Skin epidermis (tissue), 12 donors: ENCODE measurements at regions not wholly inside any gene's neighbourhood (a gene's known extent, or its start where the extent isn't known, plus 50 kb on each side); places are given as distances from the start of the nearest gene placed in this dataset.
"Not testable (repeated sequence)": the region's sequence is repeated elsewhere in the genome, so short reads cannot be mapped to it uniquely, and the experiment has no call there.

ENCODE experiments used
- H3K27ac ChIP-seq, 21 experiments: fragments of 200-600 bp; sonication (generic) in 11 of 21; one replicate each; pipeline ENCODE4 v1.5.0; 2020; ENCODE audit warnings: mild to moderate bottlenecking in 3 of 21, inconsistent platforms in 2 of 21, moderate library complexity in 2 of 21
- H3K4me3 ChIP-seq, 7 experiments: fragments of 200-600 bp; sonication (generic) in 2 of 7; one replicate each; pipeline ENCODE4 v1.5.0; 2020; ENCODE audit warnings: inconsistent platforms in 2 of 7, mild to moderate bottlenecking in 2 of 7, moderate library complexity in 1 of 7

- no peak overlapping the region for H3K4me3 ChIP-seq
- no peak overlapping the region for H3K27ac ChIP-seq
Observed at GRCh38 chr13:44049081-44049945, 169.6 kb downstream of the LACC1 start.

DNA sequence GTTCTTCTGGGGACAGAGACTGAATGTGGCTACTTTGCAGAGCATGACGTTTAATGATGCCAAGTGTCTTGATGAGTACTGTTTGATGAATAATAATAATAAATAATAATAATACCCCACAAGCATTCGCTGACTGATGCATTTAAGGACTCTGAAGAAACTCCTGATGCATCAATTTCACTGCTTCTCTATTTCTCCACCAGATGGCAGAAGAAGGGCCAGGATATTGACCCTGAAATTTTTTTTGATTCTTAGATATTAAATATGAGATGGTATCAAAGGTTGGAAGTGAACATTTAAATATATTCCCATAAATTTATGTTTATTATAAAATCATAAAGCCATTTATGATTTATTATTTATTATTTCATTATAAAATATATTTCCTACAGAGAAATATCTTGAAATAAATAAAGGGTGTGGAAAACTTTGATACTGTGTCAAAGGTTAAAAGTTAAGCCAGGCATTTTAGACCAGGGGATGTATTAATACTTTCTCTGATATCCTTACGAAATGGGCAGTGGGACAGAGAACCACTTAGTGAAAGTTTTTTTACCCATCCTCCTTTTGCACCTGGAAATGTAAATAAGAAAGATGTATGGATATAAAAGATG, 170.9 kb downstream of the LACC1 start:
- no peak overlapping the region for H3K4me3 ChIP-seq
- H3K27ac ChIP-seq, result no peak overlapping the region

- H3K27ac ChIP-seq, result no peak overlapping the region
- no peak overlapping the region for H3K4me3 ChIP-seq
Observed at GRCh38 chr13:44051405-44051804, 171.7 kb downstream of the LACC1 start.

DNA sequence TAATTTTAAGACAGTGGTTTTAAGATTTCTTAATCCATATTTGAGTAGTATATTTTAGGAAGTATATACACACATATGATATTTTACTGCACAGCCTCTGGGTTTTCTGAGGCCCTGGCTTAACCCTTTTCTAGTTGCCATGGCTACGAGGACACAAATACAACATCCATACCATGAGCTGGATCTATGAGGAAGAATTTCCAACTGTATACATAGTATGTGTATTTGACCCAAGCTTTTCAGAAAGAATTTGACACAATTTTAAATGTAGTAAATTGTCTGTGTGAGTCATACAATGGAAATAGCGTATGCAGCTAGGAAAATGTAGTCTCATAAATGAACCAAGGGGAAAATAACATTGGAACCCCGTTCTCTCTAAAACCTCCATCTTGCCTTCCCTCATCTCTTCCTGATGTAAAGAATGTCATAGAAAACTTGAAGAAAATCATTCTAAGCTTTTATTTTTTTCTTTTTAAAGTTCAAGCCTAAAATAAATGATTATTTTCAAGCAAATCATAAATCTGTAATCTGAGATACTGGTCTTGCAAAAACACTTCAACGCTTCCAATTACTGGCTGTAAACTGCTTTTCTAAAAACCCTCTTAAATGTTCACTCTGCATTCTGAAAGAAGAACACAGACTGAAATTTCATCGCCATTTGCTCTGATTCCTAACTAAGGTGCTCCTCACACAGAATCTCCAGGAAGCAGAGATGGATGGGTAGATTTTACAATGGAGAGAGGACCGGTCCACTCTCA, 172.4 kb downstream of the LACC1 start:
- no peak overlapping the region for H3K27ac ChIP-seq
- H3K4me3 ChIP-seq, result no peak overlapping the region

- Histone ChIP-seq H3K4me3 (no peak overlapping the region), H3K27ac (no peak overlapping the region)
Observed at GRCh38 chr13:44052780-44053184, 173.1 kb downstream of the LACC1 start.

GRCh38 chr13:44053208-44053607, 173.5 kb downstream of the LACC1 start:
- no peak overlapping the region for H3K27ac ChIP-seq
- no peak overlapping the region for H3K4me3 ChIP-seq

GRCh38 chr13:44054525-44054924, 174.8 kb downstream of the LACC1 start:
- H3K4me3 ChIP-seq, result no peak overlapping the region
- H3K27ac ChIP-seq, result no peak overlapping the region

GRCh38 chr13:44055681-44056080, 176.0 kb downstream of the LACC1 start:
- not testable (repeated sequence) for H3K4me3 ChIP-seq, H3K27ac ChIP-seq

- H3K4me3 ChIP-seq, result no peak overlapping the region
- no peak overlapping the region for H3K27ac ChIP-seq
Observed at GRCh38 chr13:44058067-44058466, 178.4 kb downstream of the LACC1 start.

- H3K27ac ChIP-seq, result no peak overlapping the region
Observed at GRCh38 chr13:44058624-44059215, 179.0 kb downstream of the LACC1 start.

GRCh38 chr13:44061876-44062275, 182.2 kb downstream of the LACC1 start:
- no peak overlapping the region for H3K27ac ChIP-seq

More at GRCh38 chr13:44058624-44059215, 179.0 kb downstream of the LACC1 start:
- no peak overlapping the region for H3K4me3 ChIP-seq

GRCh38 chr13:44063467-44063866, 183.8 kb downstream of the LACC1 start:
- no peak overlapping the region for H3K4me3 ChIP-seq
- H3K27ac ChIP-seq, result no peak overlapping the region

More at GRCh38 chr13:44061876-44062275, 182.2 kb downstream of the LACC1 start:
- no peak overlapping the region for H3K4me3 ChIP-seq

- H3K4me3 ChIP-seq, result no peak overlapping the region
- no peak overlapping the region for H3K27ac ChIP-seq
Observed at GRCh38 chr13:44063881-44064280, 184.2 kb downstream of the LACC1 start.

- Histone ChIP-seq H3K27ac (no peak overlapping the region), H3K4me3 (no peak overlapping the region)
Observed at GRCh38 chr13:44064357-44064756, 184.7 kb downstream of the LACC1 start.

- Histone ChIP-seq H3K27ac (no peak overlapping the region), H3K4me3 (no peak overlapping the region)
Observed at GRCh38 chr13:44068169-44068568, 188.5 kb downstream of the LACC1 start.

GRCh38 chr13:44068737-44069136, 189.0 kb downstream of the LACC1 start:
- no peak overlapping the region for H3K4me3 ChIP-seq
- no peak overlapping the region for H3K27ac ChIP-seq

DNA sequence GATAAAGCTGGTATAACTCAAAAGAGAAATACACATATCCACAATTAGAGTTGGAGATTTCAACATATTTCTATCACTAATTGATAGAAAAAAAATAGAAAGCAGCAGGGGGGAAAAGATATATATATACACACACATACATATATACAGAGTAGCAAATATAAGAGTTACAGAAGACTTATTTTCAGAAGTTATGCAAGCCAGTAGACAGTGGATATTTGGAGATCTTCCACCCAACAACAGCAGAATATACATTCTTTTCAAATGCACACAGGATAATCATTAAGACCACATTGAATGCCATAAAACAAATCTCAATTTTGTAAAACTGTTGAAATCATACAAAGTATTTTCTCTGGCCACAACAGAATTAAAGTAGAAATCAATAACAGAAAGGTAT, 192.8 kb downstream of the LACC1 start:
- no peak overlapping the region for H3K4me3 ChIP-seq
- H3K27ac ChIP-seq, result no peak overlapping the region

DNA sequence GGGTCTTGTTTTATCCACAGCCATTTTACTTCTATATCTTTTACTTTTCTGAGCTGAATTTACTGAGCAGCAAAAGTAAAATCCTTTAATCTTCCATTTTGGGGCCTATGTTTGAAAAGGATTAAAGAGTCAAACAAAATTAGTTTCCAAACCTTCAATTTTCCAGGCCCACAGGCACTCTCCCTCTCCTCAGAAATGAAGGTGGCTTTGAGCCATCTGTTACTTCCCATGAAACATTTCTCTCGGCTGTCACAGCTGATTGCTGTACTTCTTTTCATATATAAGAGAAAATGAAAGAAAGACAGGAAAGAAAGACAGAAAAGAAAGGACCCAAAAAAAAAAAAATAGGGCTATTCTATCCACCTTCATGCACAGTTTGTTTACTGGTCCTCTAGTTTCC, 194.9 kb downstream of the LACC1 start:
- Histone ChIP-seq H3K27ac (no peak overlapping the region), H3K4me3 (no peak overlapping the region)

DNA sequence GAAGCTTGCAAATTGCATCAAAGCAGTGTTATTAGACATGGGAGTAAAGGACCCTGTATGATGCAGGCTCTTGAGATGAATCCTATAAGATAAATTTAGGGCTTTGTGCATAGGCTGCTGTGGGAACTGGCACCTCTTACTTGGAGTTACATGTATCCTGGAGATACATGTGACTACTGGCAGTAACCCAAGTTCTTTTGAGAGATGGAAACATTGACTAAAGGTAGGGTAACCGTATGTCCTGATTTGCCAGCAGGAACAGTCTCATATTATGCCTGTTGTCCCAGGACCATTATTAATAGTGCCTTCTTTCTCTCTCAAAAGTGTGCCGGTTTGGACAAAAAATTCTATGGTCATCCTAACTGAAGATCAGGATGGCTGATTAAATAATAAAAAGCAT, 195.4 kb downstream of the LACC1 start:
- H3K27ac ChIP-seq, result no peak overlapping the region

DNA sequence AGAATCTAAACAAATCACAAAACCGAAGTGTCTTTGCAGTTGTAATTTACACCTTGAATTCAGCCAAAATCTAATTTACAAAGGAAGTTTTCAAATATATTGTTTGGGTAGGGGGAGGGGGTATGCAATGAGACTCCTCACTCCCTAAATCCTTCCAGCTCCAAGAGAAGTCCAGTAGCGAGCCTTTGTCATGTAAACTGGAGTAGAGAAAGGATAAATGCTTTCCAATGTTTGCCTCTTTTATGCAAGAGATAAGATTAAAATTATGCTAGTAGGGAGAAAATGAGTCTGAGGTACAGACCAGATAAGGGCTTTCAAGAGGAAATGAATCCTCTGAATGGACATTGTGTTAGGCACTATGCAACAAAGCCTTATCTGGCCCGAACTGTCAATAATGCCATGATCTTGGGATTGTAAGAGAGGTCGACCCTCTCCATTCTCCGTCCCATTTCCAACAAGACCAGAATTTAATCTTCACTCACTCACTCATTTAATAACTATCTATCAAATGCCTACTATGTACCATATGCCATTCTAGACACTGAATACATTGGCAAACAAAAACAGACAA, 199.2 kb downstream of the LACC1 start:
- Histone ChIP-seq H3K4me3 (no peak overlapping the region), H3K27ac (no peak overlapping the region)

More for the DNA sequence above, 195.4 kb downstream of the LACC1 start:
- no peak overlapping the region for H3K4me3 ChIP-seq
